Lung (tissue), 11 donors: ENCODE measurements at regions not wholly inside any gene's neighbourhood (a gene's known extent, or its start where the extent isn't known, plus 50 kb on each side); places are given as distances from the start of the nearest gene placed in this dataset.

Experiments used
- ATAC-seq: fragments of 200-7000 bp; cut with Tn5 transposase; one replicate; pipeline ENCODE4 v1.9.1; 2020; ENCODE audit warnings: moderate number of reproducible peaks; ENCODE audit not compliant: insufficient read depth, low FRiP score
- DNase-seq, 3 donors: peaks; one replicate each; pipeline ENCODE4 v3.0.0-alpha.2; 2013 to 2017
- H3K27ac ChIP-seq, 2 donors: one replicate each; pipeline ENCODE4 v1.5.1; 2013; ENCODE audit warnings: mild to moderate bottlenecking in 2 of 2, moderate library complexity in 2 of 2, control low read depth in 1 of 2, inconsistent platforms in 1 of 2, low read depth in 1 of 2, low read length in 1 of 2
- H3K27me3 ChIP-seq, 3 donors: one replicate each; pipeline ENCODE4 v1.5.1; 2013; ENCODE audit warnings: low read length in 2 of 3; ENCODE audit not compliant: control insufficient read depth in 3 of 3, insufficient read depth in 3 of 3
- H3K36me3 ChIP-seq, 4 donors: one replicate each; pipeline ENCODE4 v1.5.1; 2013; ENCODE audit warnings: low read length in 4 of 4, mild to moderate bottlenecking in 1 of 4, moderate library complexity in 1 of 4; ENCODE audit not compliant: control insufficient read depth in 4 of 4, insufficient read depth in 4 of 4
- H3K4me1 ChIP-seq, 5 donors: one replicate each; pipeline ENCODE4 v1.5.1; 2013; ENCODE audit warnings: low read length in 5 of 5, mild to moderate bottlenecking in 2 of 5, moderate library complexity in 1 of 5; ENCODE audit not compliant: control insufficient read depth in 5 of 5, insufficient read depth in 5 of 5
- H3K4me3 ChIP-seq: one replicate; pipeline ENCODE4 v1.5.1; 2013; ENCODE audit warnings: mild to moderate bottlenecking, control low read depth, moderate library complexity
- H3K9ac ChIP-seq, 2 donors: one replicate each; pipeline ENCODE4 v1.5.1; 2013; ENCODE audit warnings: low read length in 2 of 2, control low read depth in 1 of 2; ENCODE audit not compliant: insufficient read depth in 1 of 2
- H3K9me3 ChIP-seq, 4 donors: one replicate each; pipeline ENCODE4 v1.5.1; 2013; ENCODE audit warnings: low read length in 3 of 4, mild to moderate bottlenecking in 1 of 4, moderate library complexity in 1 of 4; ENCODE audit not compliant: control insufficient read depth in 4 of 4, insufficient read depth in 3 of 4
- WGBS, 2 donors: extraction: QIAGEN DNeasy Blood & Tissue Kit; methylation state at CpG; one replicate each; pipeline ENCODE4 v1.1.7; 2013; 5-methylcytosine and 5-hydroxymethylcytosine counted together
- TF ChIP-seq, protein P1 (sequence below): IDR thresholded peaks from 2 replicates; pipeline ENCODE4 v1.5.1; 2012; ENCODE audit warnings: mild to moderate bottlenecking; ENCODE audit errors: control extremely low read depth, extremely low read depth
- donor health status: control.
- donor health status: control.
- donor health status: Bipolar disorder and iron deficiency.
- donor health status: healthy.
- donor health status: DM: yes; HTN: yes; CAD: no.

DNA sequence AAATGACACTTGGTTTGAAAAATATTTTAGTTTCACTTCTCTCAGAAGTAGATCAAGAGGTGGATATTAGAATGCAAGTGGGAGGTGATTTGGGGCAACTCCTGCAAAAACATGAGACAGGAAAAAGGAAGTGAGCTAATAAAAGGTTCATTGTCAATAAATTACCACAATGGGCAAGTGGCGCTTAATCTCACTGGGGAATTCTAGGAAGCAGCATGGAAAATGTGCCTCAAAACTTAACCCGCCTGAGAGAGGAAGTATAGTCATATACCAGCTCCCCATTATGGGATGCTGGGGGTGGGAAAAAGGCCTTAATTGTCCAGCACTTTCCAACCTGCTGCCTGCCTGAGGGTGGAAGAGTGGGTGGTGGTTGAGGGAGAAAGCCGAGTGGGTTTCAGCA lies 204.1 kb downstream of the ELAVL2 start:
- DNase-seq (no peak), ATAC-seq (no peak)
- TF ChIP-seq, protein P1, sequence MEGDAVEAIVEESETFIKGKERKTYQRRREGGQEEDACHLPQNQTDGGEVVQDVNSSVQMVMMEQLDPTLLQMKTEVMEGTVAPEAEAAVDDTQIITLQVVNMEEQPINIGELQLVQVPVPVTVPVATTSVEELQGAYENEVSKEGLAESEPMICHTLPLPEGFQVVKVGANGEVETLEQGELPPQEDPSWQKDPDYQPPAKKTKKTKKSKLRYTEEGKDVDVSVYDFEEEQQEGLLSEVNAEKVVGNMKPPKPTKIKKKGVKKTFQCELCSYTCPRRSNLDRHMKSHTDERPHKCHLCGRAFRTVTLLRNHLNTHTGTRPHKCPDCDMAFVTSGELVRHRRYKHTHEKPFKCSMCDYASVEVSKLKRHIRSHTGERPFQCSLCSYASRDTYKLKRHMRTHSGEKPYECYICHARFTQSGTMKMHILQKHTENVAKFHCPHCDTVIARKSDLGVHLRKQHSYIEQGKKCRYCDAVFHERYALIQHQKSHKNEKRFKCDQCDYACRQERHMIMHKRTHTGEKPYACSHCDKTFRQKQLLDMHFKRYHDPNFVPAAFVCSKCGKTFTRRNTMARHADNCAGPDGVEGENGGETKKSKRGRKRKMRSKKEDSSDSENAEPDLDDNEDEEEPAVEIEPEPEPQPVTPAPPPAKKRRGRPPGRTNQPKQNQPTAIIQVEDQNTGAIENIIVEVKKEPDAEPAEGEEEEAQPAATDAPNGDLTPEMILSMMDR = no peak
- Histone ChIP-seq H3K4me3 (no peak overlapping the region), H3K36me3 (no peaks in the 10 kb centered on the region), H3K9me3 (peaks cover 0 to 2% (median 0%) of the 10 kb centered on the region in 4 donors), H3K9ac (no peak overlapping the region), H3K27ac (no peak overlapping the region), H3K4me1 (no peaks in the 10 kb centered on the region), H3K27me3 (no peaks in the 10 kb centered on the region)
- 76 to 77% methylated on average over 3 of the region's 3 CpGs for WGBS, 2 donors

DNA sequence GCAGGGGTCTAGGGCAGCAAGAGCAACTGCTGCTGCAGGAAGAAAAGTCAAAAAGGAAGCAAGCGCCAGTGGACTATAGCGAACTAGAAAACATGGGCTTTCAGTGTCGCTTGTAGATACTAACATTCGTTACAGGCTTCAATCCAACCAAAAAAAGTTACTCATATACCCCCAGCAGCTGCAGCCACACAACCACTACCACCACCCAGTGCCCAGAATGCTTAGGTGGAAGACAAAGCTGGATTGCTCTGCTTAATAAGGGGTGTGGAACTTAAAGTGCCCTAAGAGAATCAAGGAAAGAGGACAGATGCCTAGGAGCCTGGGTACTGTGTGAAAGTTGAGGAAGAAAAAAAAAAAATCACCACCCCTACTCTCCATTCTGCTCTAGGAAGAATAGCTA lies 203.6 kb downstream of the ELAVL2 start:
- ATAC-seq (no peak), DNase-seq (no peak)
- no peaks in the 10 kb centered on the region for H3K27me3 ChIP-seq
- WGBS, 2 donors = 93 to 94% methylated on average over 4 of the region's 4 CpGs
- H3K27ac ChIP-seq = no peak overlapping the region
- H3K9me3 ChIP-seq = peaks cover 0 to 2% (median 0%) of the 10 kb centered on the region in 4 donors
- TF ChIP-seq, protein P1 = no peak
- H3K4me3 ChIP-seq = no peak overlapping the region
- H3K36me3 ChIP-seq = no peaks in the 10 kb centered on the region
- no peaks in the 10 kb centered on the region for H3K4me1 ChIP-seq
- H3K9ac ChIP-seq = no peak overlapping the region

DNA sequence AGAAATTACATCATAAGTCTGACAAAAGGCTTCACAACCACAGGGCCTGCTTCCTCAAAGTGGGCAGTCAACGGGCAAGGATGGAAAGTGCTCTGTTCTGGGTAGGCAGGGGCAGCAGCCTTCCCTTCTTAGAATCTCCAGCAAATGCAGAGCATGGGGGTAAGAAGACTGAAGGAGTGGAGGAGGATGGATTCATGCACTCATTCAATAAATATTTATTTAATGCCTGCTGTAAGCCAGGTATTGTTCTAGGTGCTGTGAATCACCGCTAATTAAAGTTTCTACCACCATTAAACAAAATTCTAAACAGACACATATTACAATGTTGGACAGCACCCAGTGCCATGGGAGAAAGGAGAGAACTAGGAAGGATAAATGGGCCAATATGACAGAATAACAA lies 195.6 kb downstream of the ELAVL2 start:
- Histone ChIP-seq H3K9ac (no peak overlapping the region), H3K36me3 (no peaks in the 10 kb centered on the region), H3K4me1 (no peaks in the 10 kb centered on the region), H3K4me3 (no peak overlapping the region), H3K9me3 (no peaks in the 10 kb centered on the region), H3K27me3 (no peaks in the 10 kb centered on the region), H3K27ac (no peak overlapping the region)
- DNase-seq (no peak), ATAC-seq (no peak)
- 76 to 79% methylated on average over 2 of the region's 2 CpGs for WGBS, 2 donors
- TF ChIP-seq, protein P1 = no peak

DNA sequence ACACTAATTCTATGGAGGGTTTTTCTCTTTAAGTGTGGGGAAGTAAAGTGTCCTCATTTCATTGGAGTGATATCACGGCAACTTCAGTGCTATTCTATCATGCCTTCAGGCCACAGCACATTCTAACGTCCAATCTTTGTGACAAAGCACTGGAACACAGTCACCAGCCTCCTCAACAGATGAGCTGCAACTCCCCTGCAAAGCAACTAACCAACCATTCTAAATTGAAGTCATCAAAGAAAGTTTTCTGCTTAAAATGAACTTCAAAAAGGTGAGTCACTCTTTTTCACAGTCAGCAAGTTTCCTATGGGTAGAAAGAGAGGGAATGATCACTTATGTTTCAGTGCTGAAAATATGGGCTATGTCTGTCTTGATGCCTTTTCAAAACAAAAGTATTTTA lies 190.8 kb downstream of the ELAVL2 start:
- H3K9me3 ChIP-seq = no peaks in the 10 kb centered on the region
- no peaks in the 10 kb centered on the region for H3K27me3 ChIP-seq
- no peaks in the 10 kb centered on the region for H3K36me3 ChIP-seq
- no peak overlapping the region for H3K4me3 ChIP-seq
- 85 to 92% methylated on average over 2 of the region's 2 CpGs for WGBS, 2 donors
- no peak overlapping the region for H3K27ac ChIP-seq
- H3K9ac ChIP-seq = no peak overlapping the region
- DNase-seq = no peak
- ATAC-seq = no peak
- no peaks in the 10 kb centered on the region for H3K4me1 ChIP-seq
- TF ChIP-seq, protein P1 = no peak
